ENCODE measurements at regions not wholly inside any gene's neighbourhood (a gene's known extent, or its start where the extent isn't known, plus 50 kb on each side); places are given as distances from the start of the nearest gene placed in this dataset.

DNA sequence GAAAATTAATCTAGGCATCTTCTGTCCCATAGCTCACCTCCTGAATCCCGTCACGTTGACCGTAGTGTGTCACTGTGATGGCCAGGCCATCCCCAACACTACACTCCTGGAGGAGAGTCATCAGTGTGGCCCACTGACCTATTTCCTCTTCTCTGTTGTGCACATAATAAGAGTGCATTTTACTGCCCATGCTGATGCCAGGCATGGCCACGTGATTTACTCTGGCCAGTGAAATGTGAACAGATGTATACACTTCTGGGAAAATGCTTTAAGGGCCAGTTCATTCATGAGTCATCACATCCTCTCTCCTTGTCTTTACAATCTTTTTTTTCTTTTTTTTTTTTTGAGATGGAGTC, 101.9 kb upstream of the PIP4K2A start (continued):
- TF ChIP-seq, protein P1, sequence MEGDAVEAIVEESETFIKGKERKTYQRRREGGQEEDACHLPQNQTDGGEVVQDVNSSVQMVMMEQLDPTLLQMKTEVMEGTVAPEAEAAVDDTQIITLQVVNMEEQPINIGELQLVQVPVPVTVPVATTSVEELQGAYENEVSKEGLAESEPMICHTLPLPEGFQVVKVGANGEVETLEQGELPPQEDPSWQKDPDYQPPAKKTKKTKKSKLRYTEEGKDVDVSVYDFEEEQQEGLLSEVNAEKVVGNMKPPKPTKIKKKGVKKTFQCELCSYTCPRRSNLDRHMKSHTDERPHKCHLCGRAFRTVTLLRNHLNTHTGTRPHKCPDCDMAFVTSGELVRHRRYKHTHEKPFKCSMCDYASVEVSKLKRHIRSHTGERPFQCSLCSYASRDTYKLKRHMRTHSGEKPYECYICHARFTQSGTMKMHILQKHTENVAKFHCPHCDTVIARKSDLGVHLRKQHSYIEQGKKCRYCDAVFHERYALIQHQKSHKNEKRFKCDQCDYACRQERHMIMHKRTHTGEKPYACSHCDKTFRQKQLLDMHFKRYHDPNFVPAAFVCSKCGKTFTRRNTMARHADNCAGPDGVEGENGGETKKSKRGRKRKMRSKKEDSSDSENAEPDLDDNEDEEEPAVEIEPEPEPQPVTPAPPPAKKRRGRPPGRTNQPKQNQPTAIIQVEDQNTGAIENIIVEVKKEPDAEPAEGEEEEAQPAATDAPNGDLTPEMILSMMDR (IDR thresholded peaks at IDR 0.05 in 2 of 3, conservative IDR thresholded peaks at IDR 0.05 in 1 of 3; ENCODE audit: control insufficient read depth in 2 of 3, extremely low read depth in 1 of 3, insufficient read depth in 1 of 3, low read depth in 3 of 3, low read length in 3 of 3): no peak

DNA sequence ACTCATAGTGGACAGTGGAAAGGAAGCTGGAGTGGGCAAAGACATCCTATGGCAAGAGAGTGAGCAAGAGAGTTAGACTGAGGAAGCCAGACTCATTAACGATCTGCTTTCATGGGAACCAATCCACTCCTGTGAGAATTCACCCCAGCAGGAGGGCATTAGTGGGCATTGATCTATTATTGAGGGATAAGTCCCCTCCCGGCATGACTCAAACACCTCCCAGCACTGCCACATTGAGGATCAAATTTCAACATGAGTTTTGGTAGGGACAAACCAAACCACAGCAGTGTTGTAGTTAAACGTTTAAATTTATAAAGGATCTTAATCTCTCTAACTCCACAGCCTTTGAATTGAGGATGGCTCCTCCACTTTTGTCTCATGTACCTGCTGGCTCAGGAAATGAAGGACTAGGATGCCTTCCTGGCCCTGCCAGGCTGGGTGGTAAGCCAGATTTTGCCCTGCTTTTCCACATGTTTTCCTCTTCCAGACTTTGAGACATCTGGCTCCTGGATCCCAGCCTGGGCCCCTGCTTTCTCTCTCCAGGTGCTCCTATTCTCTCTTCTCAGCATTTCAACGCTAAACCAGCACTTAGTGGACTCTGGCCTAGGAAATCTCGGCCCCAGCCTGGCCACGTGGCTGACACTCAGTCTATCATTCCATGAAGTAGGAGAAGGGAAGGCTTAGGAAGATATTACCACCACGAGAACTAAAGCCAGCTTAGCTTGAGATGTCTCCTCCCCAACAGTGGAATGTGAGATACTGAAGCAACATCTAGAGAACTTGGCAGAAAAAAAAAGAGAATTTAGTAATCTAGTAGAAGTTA, 96.5 kb upstream of the PIP4K2A start:
- H4K20me1 ChIP-seq (ENCODE audit: control insufficient read depth, insufficient read depth): no peaks in the 10 kb centered on the region
- no peaks in the 10 kb centered on the region for H3K27me3 ChIP-seq (replicated peaks in 1 of 2; ENCODE audit: control insufficient read depth in 2 of 2, insufficient read depth in 2 of 2, low read length in 1 of 2)
- H3K4me2 ChIP-seq (ENCODE audit: control insufficient read depth, insufficient read depth): no peak overlapping the region
- in situ Hi-C loops (cut with MboI): no loop called here
- SMC1A ChIA-PET (ENCODE audit: uncharacterized antibody, unreplicated experiment): no interaction called here
- no TSS peak for BruUV-seq (replicated peaks)
- H3K4me3 ChIP-seq: no peak overlapping the region
- FAIRE-seq (peak; percentile 27), DNase-seq (ENCODE audit: low read depth, low spot score) (no peak), ATAC-seq (no peak)
- H3K36me3 ChIP-seq (ENCODE audit: control insufficient read depth in 2 of 2, insufficient read depth in 2 of 2, low read length in 1 of 2): no peaks in the 10 kb centered on the region
- no peak overlapping the region for H3K27ac ChIP-seq (ENCODE audit: control insufficient read depth, insufficient read depth)
- RAD21 ChIA-PET (ENCODE audit: unreplicated experiment): no interaction called here
- TF ChIP-seq TCF12 (IDR thresholded peaks at IDR 0.05; ENCODE audit: low read depth, low read length) (no peak), NR2C1 (IDR thresholded peaks at IDR 0.05) (no peak), FOXK2 (IDR thresholded peaks at IDR 0.05) (no peak), TARDBP (IDR thresholded peaks at IDR 0.05; ENCODE audit: borderline replicate concordance) (no peak), KLF5 (IDR thresholded peaks at IDR 0.05; ENCODE audit: partially characterized antibody) (no peak), SPI1 (IDR thresholded peaks at IDR 0.05; ENCODE audit: borderline replicate concordance, insufficient read depth, low read depth, low read length) (no peak), NFYA (IDR thresholded peaks at IDR 0.05; ENCODE audit: borderline replicate concordance, low read depth, low read length) (no peak), CHD1 (IDR thresholded peaks at IDR 0.05; ENCODE audit: low read depth, low read length) (no peak), TCF7 (IDR thresholded peaks at IDR 0.05; ENCODE audit: borderline replicate concordance) (no peak), FOXM1 (IDR thresholded peaks at IDR 0.05; ENCODE audit: low read depth, low read length) (no peak), POLR2AphosphoS2 (IDR thresholded peaks at IDR 0.05; ENCODE audit: low read depth, low read length) (no peak)
- TF ChIP-seq, protein P2, sequence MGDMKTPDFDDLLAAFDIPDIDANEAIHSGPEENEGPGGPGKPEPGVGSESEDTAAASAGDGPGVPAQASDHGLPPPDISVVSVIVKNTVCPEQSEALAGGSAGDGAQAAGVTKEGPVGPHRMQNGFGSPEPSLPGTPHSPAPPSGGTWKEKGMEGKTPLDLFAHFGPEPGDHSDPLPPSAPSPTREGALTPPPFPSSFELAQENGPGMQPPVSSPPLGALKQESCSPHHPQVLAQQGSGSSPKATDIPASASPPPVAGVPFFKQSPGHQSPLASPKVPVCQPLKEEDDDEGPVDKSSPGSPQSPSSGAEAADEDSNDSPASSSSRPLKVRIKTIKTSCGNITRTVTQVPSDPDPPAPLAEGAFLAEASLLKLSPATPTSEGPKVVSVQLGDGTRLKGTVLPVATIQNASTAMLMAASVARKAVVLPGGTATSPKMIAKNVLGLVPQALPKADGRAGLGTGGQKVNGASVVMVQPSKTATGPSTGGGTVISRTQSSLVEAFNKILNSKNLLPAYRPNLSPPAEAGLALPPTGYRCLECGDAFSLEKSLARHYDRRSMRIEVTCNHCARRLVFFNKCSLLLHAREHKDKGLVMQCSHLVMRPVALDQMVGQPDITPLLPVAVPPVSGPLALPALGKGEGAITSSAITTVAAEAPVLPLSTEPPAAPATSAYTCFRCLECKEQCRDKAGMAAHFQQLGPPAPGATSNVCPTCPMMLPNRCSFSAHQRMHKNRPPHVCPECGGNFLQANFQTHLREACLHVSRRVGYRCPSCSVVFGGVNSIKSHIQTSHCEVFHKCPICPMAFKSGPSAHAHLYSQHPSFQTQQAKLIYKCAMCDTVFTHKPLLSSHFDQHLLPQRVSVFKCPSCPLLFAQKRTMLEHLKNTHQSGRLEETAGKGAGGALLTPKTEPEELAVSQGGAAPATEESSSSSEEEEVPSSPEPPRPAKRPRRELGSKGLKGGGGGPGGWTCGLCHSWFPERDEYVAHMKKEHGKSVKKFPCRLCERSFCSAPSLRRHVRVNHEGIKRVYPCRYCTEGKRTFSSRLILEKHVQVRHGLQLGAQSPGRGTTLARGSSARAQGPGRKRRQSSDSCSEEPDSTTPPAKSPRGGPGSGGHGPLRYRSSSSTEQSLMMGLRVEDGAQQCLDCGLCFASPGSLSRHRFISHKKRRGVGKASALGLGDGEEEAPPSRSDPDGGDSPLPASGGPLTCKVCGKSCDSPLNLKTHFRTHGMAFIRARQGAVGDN (IDR thresholded peaks at IDR 0.05): no peak
- TF ChIP-seq, protein P3, sequence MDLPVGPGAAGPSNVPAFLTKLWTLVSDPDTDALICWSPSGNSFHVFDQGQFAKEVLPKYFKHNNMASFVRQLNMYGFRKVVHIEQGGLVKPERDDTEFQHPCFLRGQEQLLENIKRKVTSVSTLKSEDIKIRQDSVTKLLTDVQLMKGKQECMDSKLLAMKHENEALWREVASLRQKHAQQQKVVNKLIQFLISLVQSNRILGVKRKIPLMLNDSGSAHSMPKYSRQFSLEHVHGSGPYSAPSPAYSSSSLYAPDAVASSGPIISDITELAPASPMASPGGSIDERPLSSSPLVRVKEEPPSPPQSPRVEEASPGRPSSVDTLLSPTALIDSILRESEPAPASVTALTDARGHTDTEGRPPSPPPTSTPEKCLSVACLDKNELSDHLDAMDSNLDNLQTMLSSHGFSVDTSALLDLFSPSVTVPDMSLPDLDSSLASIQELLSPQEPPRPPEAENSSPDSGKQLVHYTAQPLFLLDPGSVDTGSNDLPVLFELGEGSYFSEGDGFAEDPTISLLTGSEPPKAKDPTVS (IDR thresholded peaks at IDR 0.05; ENCODE audit: low read depth, low read length): no peak
- 32% methylated on average over 7 of the region's 7 CpGs for WGBS (ENCODE audit: insufficient coverage, insufficient replicate concordance, low lambda C conversion rate, missing lambda C conversion rate)
- POLR2A ChIA-PET: no interaction called here
- CTCF ChIA-PET: no interaction called here
- H3K79me2 ChIP-seq (ENCODE audit: control insufficient read depth, insufficient read depth, low read length): no peaks in the 10 kb centered on the region
- H3K9me3 ChIP-seq (replicated peaks; ENCODE audit: control insufficient read depth, insufficient read depth, low read length): no peaks in the 10 kb centered on the region
- no peaks in the 10 kb centered on the region for H3K4me1 ChIP-seq (ENCODE audit: control insufficient read depth, insufficient read depth, low read length)
- no peak overlapping the region for H3K9ac ChIP-seq (ENCODE audit: control insufficient read depth, insufficient read depth, low read length)
- no peak overlapping the region for H2AFZ ChIP-seq (ENCODE audit: control insufficient read depth, low read depth, low read length)
- intact Hi-C loops (cut with micrococcal nuclease; ENCODE audit: unreplicated experiment): no loop called here
